Ishikawa (cell line): ENCODE measurements at regions not wholly inside any gene's neighbourhood (a gene's known extent, or its start where the extent isn't known, plus 50 kb on each side); places are given as distances from the start of the nearest gene placed in this dataset.

Source experiments
- EGR1 ChIP-seq: IDR thresholded peaks from 2 replicates; pipeline ENCODE4 v1.6.1; 2012
- EP300 ChIP-seq: IDR thresholded peaks from 2 replicates; pipeline ENCODE4 v1.6.1; 2012; ENCODE audit warnings: borderline replicate concordance
- RAD21 ChIP-seq: IDR thresholded peaks from 2 replicates; pipeline ENCODE4 v1.6.1; 2012; ENCODE audit warnings: low read depth
- YY1 ChIP-seq: IDR thresholded peaks from 2 replicates; pipeline ENCODE4 v1.6.1; 2012; ENCODE audit warnings: low read depth
- TF ChIP-seq, protein P1 (sequence below): IDR thresholded peaks from 2 replicates; pipeline ENCODE4 v1.6.1; 2012; ENCODE audit warnings: low read depth, mild to moderate bottlenecking
- TF ChIP-seq, protein P2 (sequence below): IDR thresholded peaks from 2 replicates; pipeline ENCODE4 v1.6.1; 2012

DNA sequence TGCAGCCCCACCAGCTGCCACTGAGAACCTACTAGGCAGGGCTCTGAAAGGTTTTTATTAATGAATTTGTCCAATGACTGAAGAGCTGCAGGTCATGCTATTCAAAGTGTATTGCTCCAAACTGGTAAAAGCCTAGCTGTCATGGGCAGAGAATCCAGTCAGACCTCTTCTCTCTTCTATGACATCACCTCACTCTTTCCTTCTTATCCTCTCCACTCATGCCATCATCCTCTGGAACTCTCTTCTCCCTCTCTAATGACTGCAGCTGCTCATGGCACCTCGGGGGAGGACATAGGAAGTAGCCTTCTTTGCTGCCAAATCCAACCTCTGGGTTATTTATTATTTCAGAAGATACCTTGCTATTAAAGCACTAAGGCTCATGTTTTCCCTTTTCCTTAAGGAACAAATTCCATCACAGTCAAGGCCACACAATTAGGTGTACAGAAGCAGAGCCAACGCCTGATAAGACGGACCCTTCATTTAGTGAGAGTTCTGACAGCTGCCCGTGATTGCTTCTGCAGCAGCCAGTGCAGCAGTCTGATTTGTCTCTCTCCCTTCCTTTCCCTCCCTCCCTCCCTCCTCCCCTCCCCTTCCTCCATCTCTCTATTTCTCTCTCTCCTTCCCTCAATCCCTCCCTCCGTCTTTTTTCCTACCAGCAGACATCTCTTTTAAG lies 87.0 kb upstream of the ONECUT1 start:
- TF ChIP-seq RAD21 (no peak), EGR1 (no peak), EP300 (no peak), YY1 (no peak)
- TF ChIP-seq, protein P1, sequence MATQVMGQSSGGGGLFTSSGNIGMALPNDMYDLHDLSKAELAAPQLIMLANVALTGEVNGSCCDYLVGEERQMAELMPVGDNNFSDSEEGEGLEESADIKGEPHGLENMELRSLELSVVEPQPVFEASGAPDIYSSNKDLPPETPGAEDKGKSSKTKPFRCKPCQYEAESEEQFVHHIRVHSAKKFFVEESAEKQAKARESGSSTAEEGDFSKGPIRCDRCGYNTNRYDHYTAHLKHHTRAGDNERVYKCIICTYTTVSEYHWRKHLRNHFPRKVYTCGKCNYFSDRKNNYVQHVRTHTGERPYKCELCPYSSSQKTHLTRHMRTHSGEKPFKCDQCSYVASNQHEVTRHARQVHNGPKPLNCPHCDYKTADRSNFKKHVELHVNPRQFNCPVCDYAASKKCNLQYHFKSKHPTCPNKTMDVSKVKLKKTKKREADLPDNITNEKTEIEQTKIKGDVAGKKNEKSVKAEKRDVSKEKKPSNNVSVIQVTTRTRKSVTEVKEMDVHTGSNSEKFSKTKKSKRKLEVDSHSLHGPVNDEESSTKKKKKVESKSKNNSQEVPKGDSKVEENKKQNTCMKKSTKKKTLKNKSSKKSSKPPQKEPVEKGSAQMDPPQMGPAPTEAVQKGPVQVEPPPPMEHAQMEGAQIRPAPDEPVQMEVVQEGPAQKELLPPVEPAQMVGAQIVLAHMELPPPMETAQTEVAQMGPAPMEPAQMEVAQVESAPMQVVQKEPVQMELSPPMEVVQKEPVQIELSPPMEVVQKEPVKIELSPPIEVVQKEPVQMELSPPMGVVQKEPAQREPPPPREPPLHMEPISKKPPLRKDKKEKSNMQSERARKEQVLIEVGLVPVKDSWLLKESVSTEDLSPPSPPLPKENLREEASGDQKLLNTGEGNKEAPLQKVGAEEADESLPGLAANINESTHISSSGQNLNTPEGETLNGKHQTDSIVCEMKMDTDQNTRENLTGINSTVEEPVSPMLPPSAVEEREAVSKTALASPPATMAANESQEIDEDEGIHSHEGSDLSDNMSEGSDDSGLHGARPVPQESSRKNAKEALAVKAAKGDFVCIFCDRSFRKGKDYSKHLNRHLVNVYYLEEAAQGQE = no peak
- TF ChIP-seq, protein P2, sequence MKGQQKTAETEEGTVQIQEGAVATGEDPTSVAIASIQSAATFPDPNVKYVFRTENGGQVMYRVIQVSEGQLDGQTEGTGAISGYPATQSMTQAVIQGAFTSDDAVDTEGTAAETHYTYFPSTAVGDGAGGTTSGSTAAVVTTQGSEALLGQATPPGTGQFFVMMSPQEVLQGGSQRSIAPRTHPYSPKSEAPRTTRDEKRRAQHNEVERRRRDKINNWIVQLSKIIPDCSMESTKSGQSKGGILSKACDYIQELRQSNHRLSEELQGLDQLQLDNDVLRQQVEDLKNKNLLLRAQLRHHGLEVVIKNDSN = no peak
